SK-N-SH treated with all-trans-retinoic acid at 6 μM for 48 hours (cell line): ENCODE measurements at regions not wholly inside any gene's neighbourhood (a gene's known extent, or its start where the extent isn't known, plus 50 kb on each side); places are given as distances from the start of the nearest gene placed in this dataset.

Experiments
- ATAC-seq: fragments of 200-7000 bp; cut with Tn5 transposase; 3 replicates; pipeline ENCODE4 v1.9.1; 2020; ENCODE audit warnings: mild to moderate bottlenecking, moderate library complexity
- ARNTL ChIP-seq: fragments of 450-650 bp; formaldehyde crosslinking; IDR thresholded peaks from 2 replicates; pipeline ENCODE4 v1.5.0; 2020; ENCODE audit warnings: low read depth, mild to moderate bottlenecking, moderate library complexity, borderline replicate concordance
- BACH2 ChIP-seq: fragments of 250-450 bp; sonication (Bioruptor Pico); IDR thresholded peaks from 2 replicates; pipeline ENCODE4 v1.9.0; 2021; ENCODE audit warnings: mild to moderate bottlenecking, borderline replicate concordance
- ESRRG ChIP-seq: fragments of 250-450 bp; sonication (Bioruptor Pico); IDR thresholded peaks from 2 replicates; pipeline ENCODE4 v1.6.1; 2021; ENCODE audit warnings: mild to moderate bottlenecking
- GLIS3 ChIP-seq: fragments of 250-450 bp; sonication (Bioruptor Pico); IDR thresholded peaks from 2 replicates; pipeline ENCODE4 v1.5.0; 2020; ENCODE audit warnings: mild to moderate bottlenecking, moderate library complexity
- ISL1 ChIP-seq: fragments of 250-450 bp; sonication (Bioruptor Pico); IDR thresholded peaks from 2 replicates; pipeline ENCODE4 v2.1.2; 2022; ENCODE audit warnings: mild to moderate bottlenecking, moderate library complexity
- OSR1 ChIP-seq: fragments of 250-450 bp; sonication (Bioruptor Pico); IDR thresholded peaks from 2 replicates; pipeline ENCODE4 v1.8.0; 2022; ENCODE audit warnings: moderate library complexity, mild to moderate bottlenecking, inconsistent platforms
- PPARA ChIP-seq: fragments of 250-450 bp; sonication (Bioruptor Pico); IDR thresholded peaks from 2 replicates; pipeline ENCODE4 v1.5.0; 2020; ENCODE audit warnings: mild to moderate bottlenecking, borderline replicate concordance
- RARB ChIP-seq: fragments of 250-450 bp; sonication (Bioruptor Pico); IDR thresholded peaks from 2 replicates; pipeline ENCODE4 v1.8.0; 2021; ENCODE audit warnings: mild to moderate bottlenecking, moderate library complexity
- SNAI2 ChIP-seq: fragments of 250-450 bp; sonication (Bioruptor Pico); IDR thresholded peaks from 2 replicates; pipeline ENCODE4 v1.5.0; 2020; ENCODE audit warnings: mild to moderate bottlenecking, moderate library complexity
- TCF4 ChIP-seq: fragments of 250-450 bp; sonication (Bioruptor Pico); IDR thresholded peaks from 2 replicates; pipeline ENCODE4 v1.8.0; 2021; ENCODE audit warnings: mild to moderate bottlenecking, moderate library complexity, borderline replicate concordance
- TOX ChIP-seq: fragments of 250-450 bp; sonication (Bioruptor Pico); IDR thresholded peaks from 2 replicates; pipeline ENCODE4 v1.8.0; 2021; ENCODE audit warnings: mild to moderate bottlenecking, moderate library complexity, borderline replicate concordance
- ZC3H10 ChIP-seq: fragments of 250-450 bp; sonication (Bioruptor Pico); IDR thresholded peaks from 2 replicates; pipeline ENCODE4 v1.5.1; 2021; ENCODE audit warnings: mild to moderate bottlenecking, moderate library complexity
- ZFP3 ChIP-seq: fragments of 250-450 bp; sonication (Bioruptor Pico); IDR thresholded peaks from 2 replicates; pipeline ENCODE4 v1.5.0; 2020; ENCODE audit warnings: mild to moderate bottlenecking, moderate library complexity
- ZNF70 ChIP-seq: fragments of 450-650 bp; formaldehyde crosslinking; IDR thresholded peaks from 2 replicates; pipeline ENCODE4 v1.5.0; 2020; ENCODE audit warnings: mild to moderate bottlenecking, moderate library complexity
- ZNF8 ChIP-seq: fragments of 450-650 bp; formaldehyde crosslinking; IDR thresholded peaks from 2 replicates; pipeline ENCODE4 v1.5.0; 2020; ENCODE audit warnings: mild to moderate bottlenecking, moderate library complexity
- TF ChIP-seq, protein P1 (sequence below): fragments of 250-450 bp; sonication (Bioruptor Pico); IDR thresholded peaks from 2 replicates; pipeline ENCODE4 v1.5.1; 2021; ENCODE audit warnings: mild to moderate bottlenecking, moderate library complexity
- TF ChIP-seq, protein P2 (sequence below): fragments of 250-450 bp; sonication (Bioruptor Pico); IDR thresholded peaks from 2 replicates; pipeline ENCODE4 v1.5.0; 2020; ENCODE audit warnings: mild to moderate bottlenecking, moderate library complexity
- TF ChIP-seq, protein P3 (sequence below): fragments of 250-450 bp; sonication (Bioruptor Pico); IDR thresholded peaks from 2 replicates; pipeline ENCODE4 v1.8.0; 2020; ENCODE audit warnings: mild to moderate bottlenecking, moderate library complexity, borderline replicate concordance
- TF ChIP-seq, protein P4 (sequence below): fragments of 250-450 bp; sonication (Bioruptor Pico); IDR thresholded peaks from 2 replicates; pipeline ENCODE4 v1.8.0; 2021; ENCODE audit warnings: low read depth, mild to moderate bottlenecking, moderate library complexity, borderline replicate concordance
- TF ChIP-seq, protein P5 (sequence below): fragments of 250-450 bp; sonication (Bioruptor Pico); IDR thresholded peaks from 2 replicates; pipeline ENCODE4 v1.5.1; 2020; ENCODE audit warnings: low read depth, mild to moderate bottlenecking, moderate library complexity

DNA sequence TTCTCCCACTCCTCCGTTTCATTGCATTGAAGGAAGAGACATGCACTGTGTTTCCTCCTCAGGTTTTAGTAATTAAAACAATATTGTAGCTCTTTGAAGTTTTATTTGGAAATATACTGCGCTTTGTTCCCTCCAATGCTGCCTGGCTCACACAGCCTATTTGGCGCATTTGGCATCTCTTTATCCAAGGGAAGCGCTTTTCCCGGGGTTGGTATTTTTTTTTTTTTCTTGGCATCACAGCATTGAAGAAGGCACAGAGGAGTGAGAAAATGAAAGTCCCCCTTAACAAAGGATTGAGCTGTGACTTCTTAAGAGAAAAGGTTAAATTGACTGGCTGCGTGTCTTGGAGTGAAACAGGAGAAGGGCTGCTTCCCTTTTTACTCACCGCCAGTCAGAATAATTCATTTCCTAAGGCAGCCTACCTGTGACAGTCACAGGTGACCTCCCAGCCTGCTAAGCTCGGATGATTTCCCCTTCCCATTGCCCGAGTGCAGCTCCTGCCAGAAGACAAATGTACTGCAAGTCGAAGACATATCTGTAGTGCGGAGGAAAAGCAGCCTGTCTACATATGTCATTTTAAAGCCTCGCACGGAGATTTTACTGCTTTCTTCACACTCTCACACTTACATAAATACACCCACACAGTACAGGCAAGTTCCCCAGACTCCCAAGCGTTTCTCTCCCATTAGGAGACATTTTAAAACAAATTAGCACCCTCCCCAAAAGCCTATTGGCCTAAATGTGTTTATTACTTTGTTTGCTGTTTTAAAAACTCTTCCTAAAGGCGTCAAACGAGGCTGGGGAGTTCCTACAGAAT, 665.5 kb upstream of the ZNF608 start:
- no peak for TF ChIP-seq BACH2
- TF ChIP-seq, protein P1, sequence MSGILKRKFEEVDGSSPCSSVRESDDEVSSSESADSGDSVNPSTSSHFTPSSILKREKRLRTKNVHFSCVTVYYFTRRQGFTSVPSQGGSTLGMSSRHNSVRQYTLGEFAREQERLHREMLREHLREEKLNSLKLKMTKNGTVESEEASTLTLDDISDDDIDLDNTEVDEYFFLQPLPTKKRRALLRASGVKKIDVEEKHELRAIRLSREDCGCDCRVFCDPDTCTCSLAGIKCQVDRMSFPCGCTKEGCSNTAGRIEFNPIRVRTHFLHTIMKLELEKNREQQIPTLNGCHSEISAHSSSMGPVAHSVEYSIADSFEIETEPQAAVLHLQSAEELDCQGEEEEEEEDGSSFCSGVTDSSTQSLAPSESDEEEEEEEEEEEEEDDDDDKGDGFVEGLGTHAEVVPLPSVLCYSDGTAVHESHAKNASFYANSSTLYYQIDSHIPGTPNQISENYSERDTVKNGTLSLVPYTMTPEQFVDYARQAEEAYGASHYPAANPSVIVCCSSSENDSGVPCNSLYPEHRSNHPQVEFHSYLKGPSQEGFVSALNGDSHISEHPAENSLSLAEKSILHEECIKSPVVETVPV (CRISPR knock-in tag): no peak
- TF ChIP-seq, protein P2, sequence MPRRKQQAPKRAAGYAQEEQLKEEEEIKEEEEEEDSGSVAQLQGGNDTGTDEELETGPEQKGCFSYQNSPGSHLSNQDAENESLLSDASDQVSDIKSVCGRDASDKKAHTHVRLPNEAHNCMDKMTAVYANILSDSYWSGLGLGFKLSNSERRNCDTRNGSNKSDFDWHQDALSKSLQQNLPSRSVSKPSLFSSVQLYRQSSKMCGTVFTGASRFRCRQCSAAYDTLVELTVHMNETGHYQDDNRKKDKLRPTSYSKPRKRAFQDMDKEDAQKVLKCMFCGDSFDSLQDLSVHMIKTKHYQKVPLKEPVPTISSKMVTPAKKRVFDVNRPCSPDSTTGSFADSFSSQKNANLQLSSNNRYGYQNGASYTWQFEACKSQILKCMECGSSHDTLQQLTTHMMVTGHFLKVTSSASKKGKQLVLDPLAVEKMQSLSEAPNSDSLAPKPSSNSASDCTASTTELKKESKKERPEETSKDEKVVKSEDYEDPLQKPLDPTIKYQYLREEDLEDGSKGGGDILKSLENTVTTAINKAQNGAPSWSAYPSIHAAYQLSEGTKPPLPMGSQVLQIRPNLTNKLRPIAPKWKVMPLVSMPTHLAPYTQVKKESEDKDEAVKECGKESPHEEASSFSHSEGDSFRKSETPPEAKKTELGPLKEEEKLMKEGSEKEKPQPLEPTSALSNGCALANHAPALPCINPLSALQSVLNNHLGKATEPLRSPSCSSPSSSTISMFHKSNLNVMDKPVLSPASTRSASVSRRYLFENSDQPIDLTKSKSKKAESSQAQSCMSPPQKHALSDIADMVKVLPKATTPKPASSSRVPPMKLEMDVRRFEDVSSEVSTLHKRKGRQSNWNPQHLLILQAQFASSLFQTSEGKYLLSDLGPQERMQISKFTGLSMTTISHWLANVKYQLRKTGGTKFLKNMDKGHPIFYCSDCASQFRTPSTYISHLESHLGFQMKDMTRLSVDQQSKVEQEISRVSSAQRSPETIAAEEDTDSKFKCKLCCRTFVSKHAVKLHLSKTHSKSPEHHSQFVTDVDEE: no peak
- TF ChIP-seq ZC3H10 (CRISPR knock-in tag): no peak
- no peak for TF ChIP-seq OSR1 (CRISPR knock-in tag)
- TF ChIP-seq TOX (CRISPR knock-in tag): no peak
- no peak for TF ChIP-seq TCF4 (CRISPR knock-in tag)
- no peak for TF ChIP-seq RARB (CRISPR knock-in tag)
- TF ChIP-seq ISL1 (CRISPR knock-in tag): no peak
- TF ChIP-seq ARNTL (CRISPR knock-in tag): no peak
- no peak for TF ChIP-seq GLIS3 (CRISPR knock-in tag)
- TF ChIP-seq ZFP3 (CRISPR knock-in tag): no peak
- no peak for TF ChIP-seq SNAI2 (CRISPR knock-in tag)
- TF ChIP-seq, protein P3, sequence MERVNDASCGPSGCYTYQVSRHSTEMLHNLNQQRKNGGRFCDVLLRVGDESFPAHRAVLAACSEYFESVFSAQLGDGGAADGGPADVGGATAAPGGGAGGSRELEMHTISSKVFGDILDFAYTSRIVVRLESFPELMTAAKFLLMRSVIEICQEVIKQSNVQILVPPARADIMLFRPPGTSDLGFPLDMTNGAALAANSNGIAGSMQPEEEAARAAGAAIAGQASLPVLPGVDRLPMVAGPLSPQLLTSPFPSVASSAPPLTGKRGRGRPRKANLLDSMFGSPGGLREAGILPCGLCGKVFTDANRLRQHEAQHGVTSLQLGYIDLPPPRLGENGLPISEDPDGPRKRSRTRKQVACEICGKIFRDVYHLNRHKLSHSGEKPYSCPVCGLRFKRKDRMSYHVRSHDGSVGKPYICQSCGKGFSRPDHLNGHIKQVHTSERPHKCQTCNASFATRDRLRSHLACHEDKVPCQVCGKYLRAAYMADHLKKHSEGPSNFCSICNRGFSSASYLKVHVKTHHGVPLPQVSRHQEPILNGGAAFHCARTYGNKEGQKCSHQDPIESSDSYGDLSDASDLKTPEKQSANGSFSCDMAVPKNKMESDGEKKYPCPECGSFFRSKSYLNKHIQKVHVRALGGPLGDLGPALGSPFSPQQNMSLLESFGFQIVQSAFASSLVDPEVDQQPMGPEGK (CRISPR knock-in tag): no peak
- no peak for ATAC-seq

DNA sequence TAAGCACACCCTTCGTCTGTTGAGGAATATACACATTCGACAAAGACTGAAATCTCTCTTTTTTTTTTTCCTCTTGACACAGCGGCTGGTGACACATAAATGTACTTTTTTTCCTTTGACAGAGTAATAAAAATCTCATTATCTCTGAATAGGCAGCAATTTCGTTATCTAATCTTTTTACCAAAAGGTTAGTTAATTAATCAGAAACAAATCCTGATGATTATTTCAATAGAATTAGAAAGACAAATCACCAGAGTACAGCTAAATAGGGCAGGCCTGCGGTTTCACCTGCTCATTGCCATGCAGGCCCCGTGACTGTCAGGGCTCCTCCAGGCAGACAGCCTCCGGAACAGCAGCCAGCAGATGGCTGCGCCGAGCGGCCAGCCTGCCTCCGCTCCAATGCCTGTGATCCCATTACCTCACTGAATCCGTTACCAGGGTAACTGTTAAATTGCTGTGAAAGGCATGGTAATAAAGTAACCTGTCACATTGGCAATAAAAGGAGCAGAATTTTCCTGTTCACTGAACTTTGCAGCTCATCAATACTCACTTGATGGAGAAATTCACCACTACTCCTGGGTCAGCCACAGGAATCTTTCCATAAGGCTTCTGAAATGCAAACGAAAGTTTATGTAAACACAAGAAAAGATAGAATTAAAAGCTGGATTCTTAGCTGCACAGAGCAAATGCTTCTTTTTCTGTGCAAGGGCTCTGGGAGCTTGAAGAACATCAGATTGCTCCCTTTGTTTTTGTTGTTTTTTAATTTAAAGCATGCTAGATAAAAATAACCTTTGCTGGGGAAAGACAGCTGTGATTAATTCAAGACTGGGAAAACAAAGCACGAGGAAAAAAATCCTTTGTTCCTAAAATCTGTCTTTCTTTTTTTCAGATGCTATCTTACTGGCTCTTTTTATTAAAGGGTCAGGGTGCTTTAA, 666.4 kb upstream of the ZNF608 start:
- TF ChIP-seq PPARA: no peak
- TF ChIP-seq TCF4 (CRISPR knock-in tag): 0 out of 2 replicates have a peak, but pooled peaks have one; percentile 38
- TF ChIP-seq ESRRG: no peak
- no peak for TF ChIP-seq ZFP3 (CRISPR knock-in tag)
- no peak for TF ChIP-seq BACH2
- TF ChIP-seq, protein P2: 0 out of 2 replicates have a peak, but pooled peaks have one; percentile 11
- no peak for TF ChIP-seq ARNTL (CRISPR knock-in tag)
- TF ChIP-seq, protein P4, sequence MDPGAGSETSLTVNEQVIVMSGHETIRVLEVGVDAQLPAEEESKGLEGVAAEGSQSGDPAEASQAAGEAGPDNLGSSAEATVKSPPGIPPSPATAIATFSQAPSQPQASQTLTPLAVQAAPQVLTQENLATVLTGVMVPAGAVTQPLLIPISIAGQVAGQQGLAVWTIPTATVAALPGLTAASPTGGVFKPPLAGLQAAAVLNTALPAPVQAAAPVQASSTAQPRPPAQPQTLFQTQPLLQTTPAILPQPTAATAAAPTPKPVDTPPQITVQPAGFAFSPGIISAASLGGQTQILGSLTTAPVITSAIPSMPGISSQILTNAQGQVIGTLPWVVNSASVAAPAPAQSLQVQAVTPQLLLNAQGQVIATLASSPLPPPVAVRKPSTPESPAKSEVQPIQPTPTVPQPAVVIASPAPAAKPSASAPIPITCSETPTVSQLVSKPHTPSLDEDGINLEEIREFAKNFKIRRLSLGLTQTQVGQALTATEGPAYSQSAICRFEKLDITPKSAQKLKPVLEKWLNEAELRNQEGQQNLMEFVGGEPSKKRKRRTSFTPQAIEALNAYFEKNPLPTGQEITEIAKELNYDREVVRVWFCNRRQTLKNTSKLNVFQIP (CRISPR knock-in tag): peak; percentile 31; the same call in 1 of the 2 replicates
- TF ChIP-seq, protein P3 (CRISPR knock-in tag): no peak
- TF ChIP-seq, protein P5, sequence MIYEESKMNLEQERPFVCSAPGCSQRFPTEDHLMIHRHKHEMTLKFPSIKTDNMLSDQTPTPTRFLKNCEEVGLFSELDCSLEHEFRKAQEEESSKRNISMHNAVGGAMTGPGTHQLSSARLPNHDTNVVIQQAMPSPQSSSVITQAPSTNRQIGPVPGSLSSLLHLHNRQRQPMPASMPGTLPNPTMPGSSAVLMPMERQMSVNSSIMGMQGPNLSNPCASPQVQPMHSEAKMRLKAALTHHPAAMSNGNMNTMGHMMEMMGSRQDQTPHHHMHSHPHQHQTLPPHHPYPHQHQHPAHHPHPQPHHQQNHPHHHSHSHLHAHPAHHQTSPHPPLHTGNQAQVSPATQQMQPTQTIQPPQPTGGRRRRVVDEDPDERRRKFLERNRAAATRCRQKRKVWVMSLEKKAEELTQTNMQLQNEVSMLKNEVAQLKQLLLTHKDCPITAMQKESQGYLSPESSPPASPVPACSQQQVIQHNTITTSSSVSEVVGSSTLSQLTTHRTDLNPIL (CRISPR knock-in tag): no peak
- 0 out of 2 replicates have a peak, but pooled peaks have one; percentile 15 for TF ChIP-seq ZNF8 (CRISPR knock-in tag)
- peak; percentile 42; the same call in 1 of the 2 replicates for TF ChIP-seq ISL1 (CRISPR knock-in tag)
- TF ChIP-seq ZNF70 (CRISPR knock-in tag): no peak; the same call in 1 of the 2 replicates
- no peak for TF ChIP-seq TOX (CRISPR knock-in tag)
- TF ChIP-seq, all 23 proteins: peak for 5
- peak; percentile 68 for ATAC-seq
